Upper lobe of left lung (tissue), 4 donors: ENCODE measurements at regions not wholly inside any gene's neighbourhood (a gene's known extent, or its start where the extent isn't known, plus 50 kb on each side); places are given as distances from the start of the nearest gene placed in this dataset.

Source experiments
- CTCF ChIP-seq, 6 experiments: fragments of 450-650 bp in 4 of 6; fragments of 200-600 bp in 2 of 6; sonication (generic) in 2 of 6; IDR thresholded peaks; one replicate each; pipeline ENCODE4 v1.5.1; 2016 to 2019; ENCODE audit warnings: antibody characterized with exemption in 6 of 6
- EP300 ChIP-seq, 4 donors: sonication (generic); formaldehyde crosslinking; IDR thresholded peaks; one replicate each; pipeline ENCODE4 v1.5.1; 2017; ENCODE audit warnings: antibody characterized with exemption in 4 of 4, control low read depth in 2 of 4
- POLR2AphosphoS5 ChIP-seq, 2 donors: sonication (generic); formaldehyde crosslinking; IDR thresholded peaks; one replicate each; pipeline ENCODE4 v1.5.1; 2017; ENCODE audit warnings: antibody characterized with exemption in 2 of 2

- no peak for TF ChIP-seq POLR2AphosphoS5 (IDR thresholded peaks at IDR 0.05)
- no peak for TF ChIP-seq CTCF (IDR thresholded peaks at IDR 0.05)
- no peak for TF ChIP-seq EP300 (IDR thresholded peaks at IDR 0.05)
These were observed 365.5 kb downstream of the PRDM2 start for GRCh38 chr1:14065486-14065885.
